Neutrophil (primary cell): ENCODE measurements at regions not wholly inside any gene's neighbourhood (a gene's known extent, or its start where the extent isn't known, plus 50 kb on each side); places are given as distances from the start of the nearest gene placed in this dataset.

Source experiments
- H3K27ac ChIP-seq: fragments of 200-600 bp; sonication (generic); 2 replicates; pipeline ENCODE4 v1.5.1; 2016; ENCODE audit warnings: mild to moderate bottlenecking, moderate library complexity
- H3K27me3 ChIP-seq: fragments of 200-600 bp; sonication (generic); 2 replicates; pipeline ENCODE4 v1.6.0; 2016; ENCODE audit warnings: mild to moderate bottlenecking
- H3K36me3 ChIP-seq: fragments of 200-600 bp; sonication (generic); 2 replicates; pipeline ENCODE4 v1.5.1; 2017
- H3K4me1 ChIP-seq, 2 experiments: fragments of 200-600 bp in 1 of 2; sonication (generic) in 1 of 2; 1 replicate in 1 of 2; 2 replicates in 1 of 2; pipeline versions ENCODE4 v1.5.1 to v1.6.1; 2013 to 2016; ENCODE audit warnings: low read depth in 1 of 2, low read length in 1 of 2, mild to moderate bottlenecking in 1 of 2, moderate library complexity in 1 of 2; ENCODE audit not compliant: control insufficient read depth in 1 of 2, insufficient read depth in 1 of 2
- H3K4me3 ChIP-seq, 2 experiments: fragments of 200-600 bp in 1 of 2; sonication (generic) in 1 of 2; 1 replicate in 1 of 2; 2 replicates in 1 of 2; pipeline ENCODE4 v1.5.1; 2013 to 2016; ENCODE audit warnings: low read depth in 1 of 2, low read length in 1 of 2, mild to moderate bottlenecking in 1 of 2, moderate library complexity in 1 of 2
- H3K9me3 ChIP-seq: fragments of 200-600 bp; sonication (generic); 2 replicates; pipeline ENCODE4 v1.5.1; 2016
- CTCF ChIP-seq: fragments of 200-600 bp; sonication (generic); IDR thresholded peaks from 2 replicates; pipeline ENCODE4 v1.5.1; 2016; ENCODE audit warnings: antibody characterized with exemption

GRCh38 chr4:159768016-159768415 is 665.1 kb downstream of the RAPGEF2 start:
- no peak for TF ChIP-seq CTCF
- no peak overlapping the region for H3K27ac ChIP-seq
- H3K36me3 ChIP-seq = no peaks in the 10 kb centered on the region

GRCh38 chr4:159770401-159770800 is 667.5 kb downstream of the RAPGEF2 start:
- H3K4me3 ChIP-seq = no peak overlapping the region
- no peak for TF ChIP-seq CTCF
- H3K27me3 ChIP-seq = no peaks in the 10 kb centered on the region
- no peaks in the 10 kb centered on the region for H3K4me1 ChIP-seq
- H3K9me3 ChIP-seq = no peaks in the 10 kb centered on the region
- H3K36me3 ChIP-seq = no peaks in the 10 kb centered on the region
- H3K27ac ChIP-seq = no peak overlapping the region

More at GRCh38 chr4:159768016-159768415, 665.1 kb downstream of the RAPGEF2 start:
- Histone ChIP-seq H3K9me3 (no peaks in the 10 kb centered on the region), H3K4me1 (no peaks in the 10 kb centered on the region), H3K4me3 (no peak overlapping the region), H3K27me3 (no peaks in the 10 kb centered on the region)

GRCh38 chr4:159770969-159771368 is 668.1 kb downstream of the RAPGEF2 start:
- H3K27me3 ChIP-seq = no peaks in the 10 kb centered on the region
- no peak overlapping the region for H3K27ac ChIP-seq
- no peaks in the 10 kb centered on the region for H3K4me1 ChIP-seq
- H3K9me3 ChIP-seq = no peaks in the 10 kb centered on the region
- H3K36me3 ChIP-seq = no peaks in the 10 kb centered on the region
- TF ChIP-seq CTCF = no peak
- no peak overlapping the region for H3K4me3 ChIP-seq

- Histone ChIP-seq H3K27me3 (no peaks in the 10 kb centered on the region), H3K4me1 (no peaks in the 10 kb centered on the region), H3K36me3 (no peaks in the 10 kb centered on the region), H3K27ac (no peak overlapping the region), H3K4me3 (no peak overlapping the region), H3K9me3 (no peaks in the 10 kb centered on the region)
- no peak for TF ChIP-seq CTCF
Measured at GRCh38 chr4:159776961-159777360, 674.1 kb downstream of the RAPGEF2 start.

- H3K27me3 ChIP-seq = no peaks in the 10 kb centered on the region
- no peaks in the 10 kb centered on the region for H3K4me1 ChIP-seq
- H3K4me3 ChIP-seq = no peak overlapping the region
- no peak for TF ChIP-seq CTCF
- no peaks in the 10 kb centered on the region for H3K36me3 ChIP-seq
- no peak overlapping the region for H3K27ac ChIP-seq
- no peaks in the 10 kb centered on the region for H3K9me3 ChIP-seq
Measured at GRCh38 chr4:159777689-159778088, 674.8 kb downstream of the RAPGEF2 start.

- no peak overlapping the region for H3K4me3 ChIP-seq
- no peak overlapping the region for H3K27ac ChIP-seq
- no peak for TF ChIP-seq CTCF
- no peaks in the 10 kb centered on the region for H3K9me3 ChIP-seq
- H3K36me3 ChIP-seq = no peaks in the 10 kb centered on the region
- H3K4me1 ChIP-seq = no peaks in the 10 kb centered on the region
- H3K27me3 ChIP-seq = no peaks in the 10 kb centered on the region
Measured at GRCh38 chr4:159778298-159778697, 675.4 kb downstream of the RAPGEF2 start.
